HG02884 (cell line): ENCODE measurements at regions not wholly inside any gene's neighbourhood (a gene's known extent, or its start where the extent isn't known, plus 50 kb on each side); places are given as distances from the start of the nearest gene placed in this dataset.
"Not testable (repeated sequence)": the region's sequence is repeated elsewhere in the genome, so short reads cannot be mapped to it uniquely, and the experiment has no call there.

Experiments
- ATAC-seq: cut with Tn5 transposase; IDR thresholded peaks from one replicate; pipeline ENCODE4 v1.9.1; 2021; ENCODE audit warnings: mild to moderate bottlenecking, moderate library complexity; ENCODE audit not compliant: unreplicated experiment

- ATAC-seq: no peak
These were observed 50.9 kb upstream of the PDE1A start for GRCh38 chr2:182477774-182478173.

GRCh38 chr2:182481676-182482075 lies 54.8 kb upstream of the PDE1A start:
- ATAC-seq: no peak

- ATAC-seq: no peak
These were observed 55.7 kb upstream of the PDE1A start for GRCh38 chr2:182482511-182482910.

GRCh38 chr2:182496596-182496995 lies 69.8 kb upstream of the PDE1A start:
- ATAC-seq: no peak

GRCh38 chr2:182499706-182500470 lies 73.1 kb upstream of the PDE1A start:
- no peak for ATAC-seq

GRCh38 chr2:182503886-182504285 lies 77.0 kb upstream of the PDE1A start:
- ATAC-seq: no peak

GRCh38 chr2:182504903-182505302 lies 78.1 kb upstream of the PDE1A start:
- ATAC-seq: no peak

- ATAC-seq: no peak
These were observed 79.8 kb upstream of the PDE1A start for GRCh38 chr2:182506606-182507005.

- not testable (repeated sequence) for ATAC-seq
These were observed 81.7 kb upstream of the PDE1A start for GRCh38 chr2:182508583-182508982.

GRCh38 chr2:182509216-182509615 lies 82.4 kb upstream of the PDE1A start:
- no peak for ATAC-seq

GRCh38 chr2:182521453-182522404 lies 94.9 kb upstream of the PDE1A start:
- no peak for ATAC-seq

GRCh38 chr2:182522405-182522896 lies 95.6 kb upstream of the PDE1A start:
- no peak for ATAC-seq

GRCh38 chr2:182522972-182523473 lies 96.2 kb upstream of the PDE1A start:
- no peak for ATAC-seq

GRCh38 chr2:182530636-182531035 lies 103.8 kb upstream of the PDE1A start:
- ATAC-seq: no peak

- ATAC-seq: no peak
These were observed 113.4 kb upstream of the PDE1A start for GRCh38 chr2:182540252-182540651.

GRCh38 chr2:182541268-182541667 lies 114.4 kb upstream of the PDE1A start:
- peak; percentile 62 for ATAC-seq

GRCh38 chr2:182542501-182543258 lies 115.8 kb upstream of the PDE1A start:
- ATAC-seq: no peak

- ATAC-seq: no peak
These were observed 117.1 kb upstream of the PDE1A start for GRCh38 chr2:182543741-182544525.

- peak; percentile 72 for ATAC-seq
These were observed 118.8 kb upstream of the PDE1A start for GRCh38 chr2:182545420-182546167.
